Keratinocyte (primary cell): ENCODE measurements at regions not wholly inside any gene's neighbourhood (a gene's known extent, or its start where the extent isn't known, plus 50 kb on each side); places are given as distances from the start of the nearest gene placed in this dataset.

Experiments
- CTCF ChIP-seq, 3 experiments: IDR thresholded peaks in 1 of 3; conservative IDR thresholded peaks in 1 of 3; optimal IDR thresholded peaks in 1 of 3; 2 replicates in 2 of 3; 3 replicates in 1 of 3; pipeline versions ENCODE3 to v1.5.1; 2011; ENCODE audit warnings: low read length in 3 of 3, mild to moderate bottlenecking in 3 of 3, moderate library complexity in 2 of 3, control low read depth in 1 of 3, inconsistent platforms in 1 of 3; ENCODE audit not compliant: insufficient read depth in 2 of 3; ENCODE audit errors: extremely low read depth in 1 of 3
- EZH2 ChIP-seq: IDR thresholded peaks from one replicate; pipeline ENCODE4 v1.6.1; 2012; ENCODE audit warnings: inconsistent platforms, mild to moderate bottlenecking, low read length, moderate library complexity

GRCh38 chr9:14435871-14436270, 121.9 kb upstream of the NFIB start:
- TF ChIP-seq CTCF (optimal IDR thresholded peaks at IDR 0.05 in 1 of 3, IDR thresholded peaks at IDR 0.05 in 1 of 3, conservative IDR thresholded peaks at IDR 0.05 in 1 of 3; ENCODE audit: extremely low read depth in 1 of 3, insufficient read depth in 2 of 3, low read length in 3 of 3) (no peak), EZH2 (no peak)
